GM12892 (cell line): ENCODE measurements at regions not wholly inside any gene's neighbourhood (a gene's known extent, or its start where the extent isn't known, plus 50 kb on each side); places are given as distances from the start of the nearest gene placed in this dataset.

Experiments used
- POLR2A ChIP-seq: IDR thresholded peaks from 2 replicates; pipeline ENCODE4 v1.6.1; 2011; ENCODE audit warnings: low read depth, low read length, control low read depth
- TAF1 ChIP-seq: IDR thresholded peaks from 2 replicates; pipeline ENCODE4 v1.6.1; 2011; ENCODE audit warnings: low read depth, mild to moderate bottlenecking, control low read depth, low read length, borderline replicate concordance

GRCh38 chr2:153320879-153321278 lies 157.7 kb downstream of the RPRM start:
- TF ChIP-seq POLR2A: no peak
- no peak for TF ChIP-seq TAF1
